Upper lobe of left lung (tissue), 6 donors: ENCODE measurements at regions not wholly inside any gene's neighbourhood (a gene's known extent, or its start where the extent isn't known, plus 50 kb on each side); places are given as distances from the start of the nearest gene placed in this dataset.

ENCODE experiments used
- ATAC-seq, 2 donors: fragments of 200-7000 bp; cut with Tn5 transposase; one replicate each; pipeline ENCODE4 v1.9.1; 2022; ENCODE audit warnings: mild to moderate bottlenecking in 2 of 2, moderate library complexity in 2 of 2; ENCODE audit not compliant: low FRiP score in 2 of 2
- DNase-seq, 2 donors: peaks; one replicate each; pipeline ENCODE4 v3.0.0-alpha.2; 2019 to 2020
- H3K27ac ChIP-seq, 4 donors: fragments of 200-600 bp; sonication (generic); one replicate each; pipeline ENCODE4 v1.5.1; 2016 to 2019
- H3K27me3 ChIP-seq, 4 donors: fragments of 200-600 bp; sonication (generic); one replicate each; pipeline ENCODE4 v1.5.1; 2017 to 2019
- H3K36me3 ChIP-seq, 4 donors: fragments of 200-600 bp; sonication (generic); one replicate each; pipeline ENCODE4 v1.5.1; 2016 to 2019
- H3K4me1 ChIP-seq, 4 donors: fragments of 200-600 bp; sonication (generic); one replicate each; pipeline ENCODE4 v1.5.1; 2018 to 2019
- H3K4me3 ChIP-seq, 4 donors: fragments of 200-600 bp; sonication (generic); one replicate each; pipeline ENCODE4 v1.5.1; 2017 to 2019; ENCODE audit warnings: mild to moderate bottlenecking in 2 of 4, moderate library complexity in 1 of 4
- H3K9me3 ChIP-seq, 4 donors: fragments of 200-600 bp; sonication (generic); one replicate each; pipeline ENCODE4 v1.5.1; 2018 to 2019
- CTCF ChIP-seq, 6 experiments: fragments of 450-650 bp in 4 of 6; fragments of 200-600 bp in 2 of 6; sonication (generic) in 2 of 6; IDR thresholded peaks; one replicate each; pipeline ENCODE4 v1.5.1; 2016 to 2019; ENCODE audit warnings: antibody characterized with exemption in 6 of 6
- EP300 ChIP-seq, 4 donors: sonication (generic); formaldehyde crosslinking; IDR thresholded peaks; one replicate each; pipeline ENCODE4 v1.5.1; 2017; ENCODE audit warnings: antibody characterized with exemption in 4 of 4, control low read depth in 2 of 4
- POLR2A ChIP-seq, 4 donors: fragments of 450-650 bp; IDR thresholded peaks; one replicate each; pipeline ENCODE4 v1.5.1; 2016 to 2017; ENCODE audit warnings: antibody characterized with exemption in 4 of 4, mild to moderate bottlenecking in 2 of 4
- POLR2AphosphoS5 ChIP-seq, 2 donors: sonication (generic); formaldehyde crosslinking; IDR thresholded peaks; one replicate each; pipeline ENCODE4 v1.5.1; 2017; ENCODE audit warnings: antibody characterized with exemption in 2 of 2
- WGBS, 2 donors: methylation state at CpG; one replicate each; pipeline ENCODE4 v1.1.5; 2017 to 2018; 5-methylcytosine and 5-hydroxymethylcytosine counted together
- donor health status: DM: no; HTN: no; CAD: no; lungs with moderate emphysema.
- donor health status: DM: no; HTN: yes; CAD: no; lungs with severe emphysema.

GRCh38 chr16:17612336-17612735 lies 141.6 kb upstream of the XYLT1 start:
- H3K36me3 ChIP-seq = no peaks in the 10 kb centered on the region
- TF ChIP-seq POLR2A (IDR thresholded peaks at IDR 0.05) = no peak
- no peak for TF ChIP-seq EP300 (IDR thresholded peaks at IDR 0.05)
- TF ChIP-seq POLR2AphosphoS5 (IDR thresholded peaks at IDR 0.05) = no peak
- no peak for TF ChIP-seq CTCF (IDR thresholded peaks at IDR 0.05)
- H3K4me3 ChIP-seq = no peak overlapping the region
- no peak for DNase-seq
- no peak overlapping the region for H3K27ac ChIP-seq
- no peaks in the 10 kb centered on the region for H3K4me1 ChIP-seq
- no peaks in the 10 kb centered on the region for H3K27me3 ChIP-seq
- ATAC-seq = no peak
- WGBS, 2 donors = 49 to 59% methylated on average over 3 of the region's 3 CpGs
- H3K9me3 ChIP-seq = no peaks in the 10 kb centered on the region

GRCh38 chr16:17607609-17608008 lies 136.8 kb upstream of the XYLT1 start:
- no peak for ATAC-seq
- Histone ChIP-seq H3K9me3 (no peaks in the 10 kb centered on the region), H3K36me3 (no peaks in the 10 kb centered on the region), H3K4me3 (no peak overlapping the region), H3K27me3 (no peaks in the 10 kb centered on the region), H3K27ac (no peak overlapping the region), H3K4me1 (no peaks in the 10 kb centered on the region)
- no peak for DNase-seq
- 61 to 83% methylated on average over 4 to 6 of the region's 6 CpGs for WGBS, 2 donors
- TF ChIP-seq EP300 (IDR thresholded peaks at IDR 0.05) (no peak), CTCF (IDR thresholded peaks at IDR 0.05) (no peak)

GRCh38 chr16:17607075-17607509 lies 136.3 kb upstream of the XYLT1 start:
- Histone ChIP-seq H3K9me3 (no peaks in the 10 kb centered on the region), H3K36me3 (no peaks in the 10 kb centered on the region), H3K27me3 (no peaks in the 10 kb centered on the region), H3K27ac (no peak overlapping the region), H3K4me1 (no peaks in the 10 kb centered on the region), H3K4me3 (no peak overlapping the region)
- TF ChIP-seq POLR2AphosphoS5 (IDR thresholded peaks at IDR 0.05) (no peak), CTCF (IDR thresholded peaks at IDR 0.05) (no peak), POLR2A (IDR thresholded peaks at IDR 0.05) (no peak), EP300 (IDR thresholded peaks at IDR 0.05) (no peak)
- no peak for ATAC-seq
- 23 to 27% methylated on average over 4 of the region's 4 CpGs for WGBS, 2 donors
- DNase-seq = no peak

GRCh38 chr16:17606460-17606859 lies 135.7 kb upstream of the XYLT1 start:
- no peaks in the 10 kb centered on the region for H3K9me3 ChIP-seq
- H3K36me3 ChIP-seq = no peaks in the 10 kb centered on the region
- no peak for TF ChIP-seq POLR2AphosphoS5 (IDR thresholded peaks at IDR 0.05)
- TF ChIP-seq EP300 (IDR thresholded peaks at IDR 0.05) = no peak
- no peak for TF ChIP-seq POLR2A (IDR thresholded peaks at IDR 0.05)
- TF ChIP-seq CTCF (IDR thresholded peaks at IDR 0.05) = no peak
- WGBS, 2 donors = 9% methylated on average over 1 of the region's 1 CpG
- no peak overlapping the region for H3K4me3 ChIP-seq
- H3K4me1 ChIP-seq = no peaks in the 10 kb centered on the region
- no peaks in the 10 kb centered on the region for H3K27me3 ChIP-seq
- ATAC-seq (no peak), DNase-seq (no peak)
- no peak overlapping the region for H3K27ac ChIP-seq

- TF ChIP-seq POLR2A (IDR thresholded peaks at IDR 0.05) (no peak), POLR2AphosphoS5 (IDR thresholded peaks at IDR 0.05) (no peak), CTCF (IDR thresholded peaks at IDR 0.05) (no peak), EP300 (IDR thresholded peaks at IDR 0.05) (no peak)
- H3K9me3 ChIP-seq = no peaks in the 10 kb centered on the region
- ATAC-seq (no peak), DNase-seq (no peak)
- H3K27me3 ChIP-seq = no peaks in the 10 kb centered on the region
- no peak overlapping the region for H3K4me3 ChIP-seq
- H3K36me3 ChIP-seq = no peaks in the 10 kb centered on the region
- H3K27ac ChIP-seq = no peak overlapping the region
- WGBS, 2 donors = 97 to 100% methylated on average over 4 of the region's 4 CpGs
- no peaks in the 10 kb centered on the region for H3K4me1 ChIP-seq
Observed at GRCh38 chr16:17605784-17606183, 135.0 kb upstream of the XYLT1 start.
